GM19438 (cell line): ENCODE measurements at regions not wholly inside any gene's neighbourhood (a gene's known extent, or its start where the extent isn't known, plus 50 kb on each side); places are given as distances from the start of the nearest gene placed in this dataset.

Experiments
- ATAC-seq: cut with Tn5 transposase; IDR thresholded peaks from one replicate; pipeline ENCODE4 v1.9.1; 2021; ENCODE audit warnings: low read depth; ENCODE audit not compliant: unreplicated experiment

- ATAC-seq, result no peak
Observed at GRCh38 chr10:88161070-88161469, 297.6 kb downstream of the PTEN start.

GRCh38 chr10:88161756-88162155 is 298.3 kb downstream of the PTEN start:
- ATAC-seq, result no peak

GRCh38 chr10:88162852-88163251 is 299.4 kb downstream of the PTEN start:
- no peak for ATAC-seq

GRCh38 chr10:88163572-88163971 is 300.1 kb downstream of the PTEN start:
- no peak for ATAC-seq

GRCh38 chr10:88164471-88164870 is 301.0 kb downstream of the PTEN start:
- ATAC-seq, result no peak

GRCh38 chr10:88165849-88166271 is 302.4 kb downstream of the PTEN start:
- ATAC-seq, result no peak

- no peak for ATAC-seq
Observed at GRCh38 chr10:88168171-88169036, 305.0 kb downstream of the PTEN start.

GRCh38 chr10:88169037-88169319 is 305.6 kb downstream of the PTEN start:
- no peak for ATAC-seq

GRCh38 chr10:88170628-88171027 is 307.2 kb downstream of the PTEN start:
- no peak for ATAC-seq

GRCh38 chr10:88172159-88172558 is 308.7 kb downstream of the PTEN start:
- no peak for ATAC-seq

GRCh38 chr10:88174391-88174790 is 311.0 kb downstream of the PTEN start:
- no peak for ATAC-seq

GRCh38 chr10:88178758-88179157 is 315.3 kb downstream of the PTEN start:
- no peak for ATAC-seq

GRCh38 chr10:88179831-88180230 is 316.4 kb downstream of the PTEN start:
- no peak for ATAC-seq

- no peak for ATAC-seq
Observed at GRCh38 chr10:88181902-88182600, 318.6 kb downstream of the PTEN start.

GRCh38 chr10:88182601-88182930 is 319.1 kb downstream of the PTEN start:
- ATAC-seq, result no peak

- ATAC-seq, result no peak
Observed at GRCh38 chr10:88184543-88185297, 321.3 kb downstream of the PTEN start.

GRCh38 chr10:88185830-88186229 is 322.4 kb downstream of the PTEN start:
- ATAC-seq, result no peak

- no peak for ATAC-seq
Observed at GRCh38 chr10:88186335-88186734, 322.9 kb downstream of the PTEN start.

GRCh38 chr10:88187472-88187871 is 324.0 kb downstream of the PTEN start:
- ATAC-seq, result no peak

GRCh38 chr10:88190123-88190522 is 326.7 kb downstream of the PTEN start:
- no peak for ATAC-seq

- no peak for ATAC-seq
Observed at GRCh38 chr10:88190540-88191235, 327.3 kb downstream of the PTEN start.
